Nephron progenitor cell (in vitro differentiated cells): ENCODE measurements at regions not wholly inside any gene's neighbourhood (a gene's known extent, or its start where the extent isn't known, plus 50 kb on each side); places are given as distances from the start of the nearest gene placed in this dataset.

ENCODE experiments used
- DNase-seq: peaks from one replicate; pipeline ENCODE4 v3.0.0; 2021
- H3K27ac Mint-ChIP-seq: 2 replicates; pipeline ENCODE4 v1.8.0; 2021; ENCODE audit warnings: mild to moderate bottlenecking, moderate library complexity, mixed read lengths
- H3K27me3 Mint-ChIP-seq: 2 replicates; pipeline ENCODE4 v1.8.0; 2021; ENCODE audit warnings: mild to moderate bottlenecking, low read depth, mixed read lengths; ENCODE audit not compliant: poor library complexity
- H3K36me3 Mint-ChIP-seq: 2 replicates; pipeline ENCODE4 v1.8.0; 2021; ENCODE audit warnings: low read depth, mixed read lengths
- H3K4me1 Mint-ChIP-seq: 2 replicates; pipeline ENCODE4 v1.8.0; 2021; ENCODE audit warnings: mixed read lengths
- H3K4me3 Mint-ChIP-seq: 2 replicates; pipeline ENCODE4 v1.8.0; 2021; ENCODE audit warnings: mild to moderate bottlenecking, moderate library complexity, mixed read lengths
- H3K9me3 Mint-ChIP-seq: 2 replicates; pipeline ENCODE4 v1.8.0; 2021; ENCODE audit warnings: mild to moderate bottlenecking, moderate library complexity, mixed read lengths
- CTCF ChIP-seq: fragments of 200-600 bp; sonication (generic); IDR thresholded peaks from 2 replicates; pipeline ENCODE4 v1.5.0; 2021; ENCODE audit warnings: antibody characterized with exemption

- Mint-ChIP-seq H3K4me1 (peaks cover 14% of the 10 kb centered on the region), H3K9me3 (peaks cover 13% of the 10 kb centered on the region), H3K27ac (no peak overlapping the region), H3K27me3 (no peaks in the 10 kb centered on the region), H3K4me3 (no peak overlapping the region), H3K36me3 (peaks cover 4% of the 10 kb centered on the region)
- TF ChIP-seq CTCF, result no peak
- no peak for DNase-seq
These were observed 55.1 kb upstream of the NFIB start for GRCh38 chr9:14369011-14369410.

- Mint-ChIP-seq H3K36me3 (peaks cover 4% of the 10 kb centered on the region), H3K4me1 (no peaks in the 10 kb centered on the region), H3K9me3 (peaks cover 13% of the 10 kb centered on the region), H3K27me3 (no peaks in the 10 kb centered on the region), H3K27ac (no peak overlapping the region), H3K4me3 (no peak overlapping the region)
- DNase-seq, result no peak
- TF ChIP-seq CTCF, result no peak
These were observed 52.1 kb upstream of the NFIB start for GRCh38 chr9:14366076-14366475.

GRCh38 chr9:14365670-14366069 lies 51.7 kb upstream of the NFIB start:
- H3K27me3 Mint-ChIP-seq, result no peaks in the 10 kb centered on the region
- no peak for DNase-seq
- no peak overlapping the region for H3K27ac Mint-ChIP-seq
- H3K9me3 Mint-ChIP-seq, result peaks cover 13% of the 10 kb centered on the region
- no peak for TF ChIP-seq CTCF
- no peak overlapping the region for H3K4me3 Mint-ChIP-seq
- H3K4me1 Mint-ChIP-seq, result no peaks in the 10 kb centered on the region
- H3K36me3 Mint-ChIP-seq, result peaks cover 4% of the 10 kb centered on the region
